Activated naive CD8-positive, alpha-beta T cell treated with anti-CD3 and anti-CD28 coated beads, Interleukin-2, amount 50 U/mL, for 24 hours (primary cell): ENCODE measurements at regions not wholly inside any gene's neighbourhood (a gene's known extent, or its start where the extent isn't known, plus 50 kb on each side); places are given as distances from the start of the nearest gene placed in this dataset.
"Not testable (repeated sequence)": the region's sequence is repeated elsewhere in the genome, so short reads cannot be mapped to it uniquely, and the experiment has no call there.

Experiments
- ATAC-seq: fragments of 150-1000 bp; cut with Tn5 transposase; one replicate; pipeline ENCODE4 v1.10.0; 2021
- DNase-seq: peaks from one replicate; pipeline ENCODE4 v3.0.0; 2021
- H3K27ac Mint-ChIP-seq: one replicate; pipeline ENCODE4 v1.8.0; 2021; ENCODE audit warnings: mild to moderate bottlenecking, mixed read lengths
- H3K27me3 Mint-ChIP-seq: one replicate; pipeline ENCODE4 v1.8.0; 2021; ENCODE audit warnings: mixed read lengths
- H3K36me3 Mint-ChIP-seq: one replicate; pipeline ENCODE4 v1.8.0; 2021; ENCODE audit warnings: low read depth, mixed read lengths
- H3K4me1 Mint-ChIP-seq: one replicate; pipeline ENCODE4 v1.8.0; 2021; ENCODE audit warnings: mixed read lengths
- H3K4me3 Mint-ChIP-seq: one replicate; pipeline ENCODE4 v1.8.0; 2021; ENCODE audit warnings: mild to moderate bottlenecking, moderate library complexity, mixed read lengths
- H3K9me3 Mint-ChIP-seq: one replicate; pipeline ENCODE4 v1.8.0; 2021; ENCODE audit warnings: mixed read lengths

- H3K27me3 Mint-ChIP-seq, H3K36me3 Mint-ChIP-seq, H3K27ac Mint-ChIP-seq, ATAC-seq, H3K4me3 Mint-ChIP-seq, DNase-seq, H3K9me3 Mint-ChIP-seq: not testable (repeated sequence)
- H3K4me1 Mint-ChIP-seq: peaks cover 38% of the 10 kb centered on the region
Measured at GRCh38 chr9:94387338-94388010, 59.0 kb upstream of the NUTM2F start.

GRCh38 chr9:94388011-94388406 lies 59.6 kb upstream of the NUTM2F start:
- DNase-seq, H3K36me3 Mint-ChIP-seq, ATAC-seq, H3K4me3 Mint-ChIP-seq, H3K27me3 Mint-ChIP-seq, H3K27ac Mint-ChIP-seq, H3K9me3 Mint-ChIP-seq: not testable (repeated sequence)
- H3K4me1 Mint-ChIP-seq: peaks cover 38% of the 10 kb centered on the region

- H3K4me3 Mint-ChIP-seq, H3K36me3 Mint-ChIP-seq, ATAC-seq, H3K27me3 Mint-ChIP-seq, H3K9me3 Mint-ChIP-seq, DNase-seq, H3K27ac Mint-ChIP-seq: not testable (repeated sequence)
- H3K4me1 Mint-ChIP-seq: peaks cover 30% of the 10 kb centered on the region
Measured at GRCh38 chr9:94390425-94391098, 62.1 kb upstream of the NUTM2F start.

GRCh38 chr9:94392971-94393624 lies 64.7 kb upstream of the NUTM2F start:
- not testable (repeated sequence) for H3K9me3 Mint-ChIP-seq, ATAC-seq, H3K27ac Mint-ChIP-seq, H3K27me3 Mint-ChIP-seq, H3K4me3 Mint-ChIP-seq, H3K36me3 Mint-ChIP-seq, DNase-seq
- H3K4me1 Mint-ChIP-seq: peaks cover 26% of the 10 kb centered on the region

GRCh38 chr9:94397766-94398379 lies 69.4 kb upstream of the NUTM2F start:
- peak; percentile 87 for ATAC-seq
- DNase-seq, H3K27me3 Mint-ChIP-seq, H3K9me3 Mint-ChIP-seq: not testable (repeated sequence)
- Mint-ChIP-seq H3K4me1 (peaks cover 35% of the 10 kb centered on the region), H3K27ac (peak overlapping the region; percentile 39), H3K36me3 (peaks cover 14% of the 10 kb centered on the region), H3K4me3 (peak overlapping the region; percentile 27)

GRCh38 chr9:94400461-94400860 lies 72.0 kb upstream of the NUTM2F start:
- peaks cover 34% of the 10 kb centered on the region for H3K4me1 Mint-ChIP-seq
- not testable (repeated sequence) for DNase-seq, ATAC-seq, H3K9me3 Mint-ChIP-seq, H3K27ac Mint-ChIP-seq, H3K27me3 Mint-ChIP-seq, H3K4me3 Mint-ChIP-seq
- H3K36me3 Mint-ChIP-seq: peaks cover 16% of the 10 kb centered on the region

- H3K27ac Mint-ChIP-seq, ATAC-seq, H3K4me3 Mint-ChIP-seq, H3K27me3 Mint-ChIP-seq, H3K9me3 Mint-ChIP-seq, DNase-seq: not testable (repeated sequence)
- H3K4me1 Mint-ChIP-seq: peaks cover 22% of the 10 kb centered on the region
- H3K36me3 Mint-ChIP-seq: peaks cover 13% of the 10 kb centered on the region
Measured at GRCh38 chr9:94402795-94403194, 74.4 kb upstream of the NUTM2F start.

- Mint-ChIP-seq H3K36me3 (peaks cover 13% of the 10 kb centered on the region), H3K4me1 (peaks cover 19% of the 10 kb centered on the region)
- not testable (repeated sequence) for H3K27me3 Mint-ChIP-seq, ATAC-seq, H3K4me3 Mint-ChIP-seq, H3K9me3 Mint-ChIP-seq, H3K27ac Mint-ChIP-seq, DNase-seq
Measured at GRCh38 chr9:94403571-94403970, 75.1 kb upstream of the NUTM2F start.

GRCh38 chr9:94413665-94414064 lies 85.2 kb upstream of the NUTM2F start:
- H3K4me3 Mint-ChIP-seq, DNase-seq, H3K27ac Mint-ChIP-seq, ATAC-seq, H3K9me3 Mint-ChIP-seq, H3K27me3 Mint-ChIP-seq, H3K36me3 Mint-ChIP-seq: not testable (repeated sequence)
- H3K4me1 Mint-ChIP-seq: peaks cover 25% of the 10 kb centered on the region

GRCh38 chr9:94415111-94415510 lies 86.7 kb upstream of the NUTM2F start:
- H3K27ac Mint-ChIP-seq: peak overlapping the region; percentile 69
- H3K27me3 Mint-ChIP-seq, H3K36me3 Mint-ChIP-seq, DNase-seq, H3K4me3 Mint-ChIP-seq, H3K9me3 Mint-ChIP-seq: not testable (repeated sequence)
- H3K4me1 Mint-ChIP-seq: peaks cover 21% of the 10 kb centered on the region
- peak; percentile 20 for ATAC-seq

GRCh38 chr9:94420098-94420497 lies 91.7 kb upstream of the NUTM2F start:
- not testable (repeated sequence) for ATAC-seq, H3K4me3 Mint-ChIP-seq, H3K27ac Mint-ChIP-seq, H3K9me3 Mint-ChIP-seq, H3K27me3 Mint-ChIP-seq, H3K4me1 Mint-ChIP-seq, H3K36me3 Mint-ChIP-seq, DNase-seq

GRCh38 chr9:94421951-94422350 lies 93.5 kb upstream of the NUTM2F start:
- ATAC-seq, H3K9me3 Mint-ChIP-seq, H3K27ac Mint-ChIP-seq, H3K4me3 Mint-ChIP-seq, H3K27me3 Mint-ChIP-seq, DNase-seq, H3K4me1 Mint-ChIP-seq, H3K36me3 Mint-ChIP-seq: not testable (repeated sequence)

GRCh38 chr9:94425312-94425711 lies 96.9 kb upstream of the NUTM2F start:
- not testable (repeated sequence) for H3K9me3 Mint-ChIP-seq, H3K4me3 Mint-ChIP-seq, H3K36me3 Mint-ChIP-seq, DNase-seq, H3K27ac Mint-ChIP-seq, H3K27me3 Mint-ChIP-seq, H3K4me1 Mint-ChIP-seq
- peak; percentile 33 for ATAC-seq

GRCh38 chr9:94437128-94437527 lies 108.7 kb upstream of the NUTM2F start:
- not testable (repeated sequence) for H3K9me3 Mint-ChIP-seq, H3K27ac Mint-ChIP-seq, H3K4me3 Mint-ChIP-seq, H3K4me1 Mint-ChIP-seq, ATAC-seq, H3K27me3 Mint-ChIP-seq, DNase-seq
- peaks cover 29% of the 10 kb centered on the region for H3K36me3 Mint-ChIP-seq

GRCh38 chr9:94438336-94438735 lies 109.9 kb upstream of the NUTM2F start:
- not testable (repeated sequence) for H3K4me1 Mint-ChIP-seq, H3K9me3 Mint-ChIP-seq, H3K4me3 Mint-ChIP-seq, H3K27me3 Mint-ChIP-seq, ATAC-seq, H3K27ac Mint-ChIP-seq, DNase-seq
- peaks cover 37% of the 10 kb centered on the region for H3K36me3 Mint-ChIP-seq
